Calu3 (cell line): ENCODE measurements at regions not wholly inside any gene's neighbourhood (a gene's known extent, or its start where the extent isn't known, plus 50 kb on each side); places are given as distances from the start of the nearest gene placed in this dataset.

Experiments
- BruUV-seq: library from RNA; stranded (reverse); fragments of 400-500 nt; replicated peaks from 2 replicates; lab custom pipeline; 2021; lab: Mats Ljungman, UMichigan
- CTCF ChIA-PET: fragments of 300-600 bp; sonication (Branson Sonifier 250); formaldehyde crosslinking; loops from one replicate; lab custom pipeline; 2022; ENCODE audit warnings: antibody characterized with exemption; lab: Charles Lee
- DNase-seq: peaks from one replicate; pipeline ENCODE4 v3.0.0; 2022
- H3K27ac Mint-ChIP-seq: one replicate; pipeline ENCODE4 v1.8.0; 2022; ENCODE audit warnings: mixed read lengths; ENCODE audit not compliant: unreplicated experiment
- H3K27me3 Mint-ChIP-seq: one replicate; pipeline ENCODE4 v1.8.0; 2022; ENCODE audit warnings: mixed read lengths; ENCODE audit not compliant: unreplicated experiment
- H3K36me3 Mint-ChIP-seq: one replicate; pipeline ENCODE4 v1.8.0; 2022; ENCODE audit warnings: mild to moderate bottlenecking, moderate library complexity, mixed read lengths; ENCODE audit not compliant: insufficient read depth, unreplicated experiment
- H3K4me1 Mint-ChIP-seq: one replicate; pipeline ENCODE4 v1.8.0; 2022; ENCODE audit warnings: mild to moderate bottlenecking, low read depth, mixed read lengths; ENCODE audit not compliant: unreplicated experiment
- H3K4me3 Mint-ChIP-seq: one replicate; pipeline ENCODE4 v1.8.0; 2022; ENCODE audit warnings: mild to moderate bottlenecking, low read depth, moderate library complexity, mixed read lengths; ENCODE audit not compliant: unreplicated experiment
- H3K9me3 Mint-ChIP-seq: one replicate; pipeline ENCODE4 v1.8.0; 2022; ENCODE audit warnings: low read depth, mixed read lengths; ENCODE audit not compliant: unreplicated experiment
- intact Hi-C: fragments of 100-400 bp; cut with micrococcal nuclease; formaldehyde crosslinking; loops from one replicate; pipeline ENCODE4 v1.10.0; 2022; ENCODE audit not compliant: unreplicated experiment
- TF ChIP-seq, protein P1 (sequence below): fragments of 200-600 bp; IDR thresholded peaks from one replicate; pipeline ENCODE4 v1.8.0; 2022; ENCODE audit warnings: antibody characterized with exemption; ENCODE audit not compliant: unreplicated experiment

GRCh38 chr18:2114289-2114688 is 457.0 kb downstream of the METTL4 start:
- Mint-ChIP-seq H3K4me3 (no peak overlapping the region), H3K27me3 (no peaks in the 10 kb centered on the region), H3K27ac (no peak overlapping the region), H3K4me1 (peaks cover 9% of the 10 kb centered on the region), H3K9me3 (no peaks in the 10 kb centered on the region), H3K36me3 (no peaks in the 10 kb centered on the region)
- CTCF ChIA-PET, result no interaction called here
- intact Hi-C loops, result no loop called here
- BruUV-seq, result no TSS peak
- TF ChIP-seq, protein P1, sequence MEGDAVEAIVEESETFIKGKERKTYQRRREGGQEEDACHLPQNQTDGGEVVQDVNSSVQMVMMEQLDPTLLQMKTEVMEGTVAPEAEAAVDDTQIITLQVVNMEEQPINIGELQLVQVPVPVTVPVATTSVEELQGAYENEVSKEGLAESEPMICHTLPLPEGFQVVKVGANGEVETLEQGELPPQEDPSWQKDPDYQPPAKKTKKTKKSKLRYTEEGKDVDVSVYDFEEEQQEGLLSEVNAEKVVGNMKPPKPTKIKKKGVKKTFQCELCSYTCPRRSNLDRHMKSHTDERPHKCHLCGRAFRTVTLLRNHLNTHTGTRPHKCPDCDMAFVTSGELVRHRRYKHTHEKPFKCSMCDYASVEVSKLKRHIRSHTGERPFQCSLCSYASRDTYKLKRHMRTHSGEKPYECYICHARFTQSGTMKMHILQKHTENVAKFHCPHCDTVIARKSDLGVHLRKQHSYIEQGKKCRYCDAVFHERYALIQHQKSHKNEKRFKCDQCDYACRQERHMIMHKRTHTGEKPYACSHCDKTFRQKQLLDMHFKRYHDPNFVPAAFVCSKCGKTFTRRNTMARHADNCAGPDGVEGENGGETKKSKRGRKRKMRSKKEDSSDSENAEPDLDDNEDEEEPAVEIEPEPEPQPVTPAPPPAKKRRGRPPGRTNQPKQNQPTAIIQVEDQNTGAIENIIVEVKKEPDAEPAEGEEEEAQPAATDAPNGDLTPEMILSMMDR, result no peak
- DNase-seq, result no peak

DNA sequence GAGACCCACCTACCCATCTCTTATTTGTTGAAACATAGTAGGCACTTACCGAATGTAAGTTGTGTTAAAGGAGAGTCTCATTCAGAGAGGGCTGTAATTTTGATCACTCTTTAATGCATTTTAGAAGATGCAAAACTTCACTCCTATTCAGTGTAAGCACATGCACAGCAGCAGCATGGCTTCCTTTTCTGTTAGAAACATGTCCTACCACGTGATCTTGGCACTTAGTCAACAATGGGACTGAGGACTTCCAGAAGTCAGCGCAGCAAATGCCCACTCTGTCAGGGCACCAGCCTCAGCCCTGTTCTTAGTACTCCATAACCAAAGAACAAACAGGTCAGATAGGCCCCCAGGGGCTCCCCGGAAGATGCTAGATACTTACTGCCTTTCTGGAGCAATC is 456.5 kb downstream of the METTL4 start:
- Mint-ChIP-seq H3K4me1 (peaks cover 9% of the 10 kb centered on the region), H3K27me3 (no peaks in the 10 kb centered on the region), H3K36me3 (no peaks in the 10 kb centered on the region), H3K4me3 (no peak overlapping the region), H3K9me3 (no peaks in the 10 kb centered on the region), H3K27ac (no peak overlapping the region)
- TF ChIP-seq, protein P1, result no peak
- DNase-seq, result no peak
- CTCF ChIA-PET, result no interaction called here
- intact Hi-C loops, result no loop called here
- no TSS peak for BruUV-seq

GRCh38 chr18:2121224-2121623 is 450.1 kb downstream of the METTL4 start:
- CTCF ChIA-PET, result interaction anchor here (0.6 to 1.3 kb wide), 2 partner anchors 14 to 17 kb away, joined by 3 read pairs; no protein-coding TSS in a partner anchor
- intact Hi-C loops, result no loop called here
- no TSS peak for BruUV-seq
- no peak overlapping the region for H3K27ac Mint-ChIP-seq
- no peaks in the 10 kb centered on the region for H3K27me3 Mint-ChIP-seq
- no peaks in the 10 kb centered on the region for H3K9me3 Mint-ChIP-seq
- H3K4me3 Mint-ChIP-seq, result no peak overlapping the region
- no peaks in the 10 kb centered on the region for H3K36me3 Mint-ChIP-seq
- no peaks in the 10 kb centered on the region for H3K4me1 Mint-ChIP-seq
- no peak for DNase-seq
- TF ChIP-seq, protein P1, result no peak

DNA sequence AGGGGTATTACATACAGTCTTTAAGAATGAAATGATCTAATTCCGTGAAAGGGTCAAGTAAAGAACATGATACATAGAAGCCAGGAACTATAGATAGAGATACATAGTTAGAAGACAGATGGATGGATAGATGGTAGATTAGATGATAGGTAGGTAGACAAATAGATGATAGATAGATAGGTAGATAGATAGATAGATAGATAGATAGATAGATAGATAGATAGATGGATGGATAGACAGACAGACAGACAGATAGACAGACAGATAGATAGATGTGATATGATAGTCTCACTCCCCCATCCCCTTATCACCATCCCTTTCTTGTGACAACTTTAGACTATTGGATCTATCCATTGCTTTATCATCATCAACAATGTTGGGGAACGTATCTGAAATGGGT is 448.2 kb downstream of the METTL4 start:
- intact Hi-C loops, result no loop called here
- no peak overlapping the region for H3K27ac Mint-ChIP-seq

More for the DNA sequence above, 448.2 kb downstream of the METTL4 start:
- no peak for DNase-seq
- H3K36me3 Mint-ChIP-seq, result no peaks in the 10 kb centered on the region
- no peaks in the 10 kb centered on the region for H3K27me3 Mint-ChIP-seq
- TF ChIP-seq, protein P1, result no peak
- H3K9me3 Mint-ChIP-seq, result peaks cover 10% of the 10 kb centered on the region
- H3K4me3 Mint-ChIP-seq, result no peak overlapping the region
- CTCF ChIA-PET, result no interaction called here
- BruUV-seq, result no TSS peak
- no peaks in the 10 kb centered on the region for H3K4me1 Mint-ChIP-seq
